ENCODE measurements at regions not wholly inside any gene's neighbourhood (a gene's known extent, or its start where the extent isn't known, plus 50 kb on each side); places are given as distances from the start of the nearest gene placed in this dataset.

DNA sequence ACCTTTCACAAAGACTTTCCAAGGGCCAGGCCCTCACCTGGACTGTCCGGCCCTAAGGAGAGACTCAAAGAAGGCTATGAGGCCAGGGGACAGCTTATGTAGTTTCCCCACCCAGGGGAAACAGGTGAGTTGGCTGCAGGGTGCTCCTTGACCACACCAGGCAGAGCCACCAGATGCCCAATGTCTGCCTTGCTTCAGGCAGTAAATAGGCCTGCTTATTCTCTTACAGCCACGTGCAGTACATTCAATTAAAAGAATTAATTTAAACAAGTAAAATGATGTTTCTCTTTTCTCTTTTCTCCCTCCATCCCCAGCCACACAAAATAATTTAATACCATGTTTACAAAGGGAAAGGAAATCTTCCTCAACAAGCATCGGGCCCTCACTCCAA, 66.6 kb upstream of the ABLIM1 start:
- Histone ChIP-seq H3K9me3 (ENCODE audit: control insufficient read depth, low read length) (no peaks in the 10 kb centered on the region), H3K27me3 (ENCODE audit: control insufficient read depth in 1 of 2, insufficient read depth in 2 of 2, low read length in 1 of 2) (no peaks in the 10 kb centered on the region), H3K4me3 (ENCODE audit: low read length in 2 of 2) (no peak overlapping the region), H3K4me1 (ENCODE audit: control insufficient read depth in 1 of 2, insufficient read depth in 2 of 2, low read length in 2 of 2) (peaks cover 0 to 7% of the 10 kb centered on the region in 2 donors), H3K36me3 (ENCODE audit: control insufficient read depth in 1 of 2, insufficient read depth in 2 of 2, low read length in 1 of 2) (no peaks in the 10 kb centered on the region), H3K27ac (ENCODE audit: low read depth in 1 of 2, low read length in 2 of 2) (no peak overlapping the region)
- DNase-seq, result no peak
- 93% methylated on average over 3 of the region's 3 CpGs for WGBS, 2 donors
- ATAC-seq (ENCODE audit: low FRiP score), result no peak
- intact Hi-C loops (cut with DNase I), result no loop called here

DNA sequence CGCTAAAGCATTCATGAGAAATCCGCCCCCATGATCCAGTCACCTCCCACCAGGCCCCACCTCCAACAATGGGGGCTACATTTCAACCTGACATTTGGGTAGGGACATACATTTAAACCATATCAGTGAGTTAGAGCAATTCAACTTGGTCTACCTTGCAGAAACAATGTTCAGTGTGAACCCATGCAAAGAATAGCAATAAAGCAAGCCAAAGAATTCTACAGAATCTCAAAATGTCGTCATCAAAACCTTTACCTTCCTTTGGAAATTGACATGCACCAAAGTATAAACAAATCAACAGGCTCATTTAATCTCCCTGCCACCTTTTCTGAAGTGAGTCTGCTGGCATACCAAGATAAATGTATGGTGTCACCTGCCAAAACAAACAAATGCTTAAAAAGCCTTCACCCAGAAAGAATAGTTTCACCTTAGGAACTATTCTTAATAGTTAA, 68.8 kb upstream of the ABLIM1 start:
- ATAC-seq (ENCODE audit: low FRiP score), result no peak
- Histone ChIP-seq H3K27ac (ENCODE audit: low read depth in 1 of 2, low read length in 2 of 2) (no peak overlapping the region), H3K4me1 (ENCODE audit: control insufficient read depth in 1 of 2, insufficient read depth in 2 of 2, low read length in 2 of 2) (no peaks in the 10 kb centered on the region), H3K27me3 (ENCODE audit: control insufficient read depth in 1 of 2, insufficient read depth in 2 of 2, low read length in 1 of 2) (no peaks in the 10 kb centered on the region), H3K4me3 (ENCODE audit: low read length in 2 of 2) (no peak overlapping the region), H3K9me3 (ENCODE audit: control insufficient read depth, low read length) (no peaks in the 10 kb centered on the region), H3K36me3 (ENCODE audit: control insufficient read depth in 1 of 2, insufficient read depth in 2 of 2, low read length in 1 of 2) (no peaks in the 10 kb centered on the region)
- WGBS, 2 donors, result 80 to 82% methylated on average over 3 of the region's 3 CpGs
- intact Hi-C loops (cut with DNase I), result no loop called here
- DNase-seq, result no peak

DNA sequence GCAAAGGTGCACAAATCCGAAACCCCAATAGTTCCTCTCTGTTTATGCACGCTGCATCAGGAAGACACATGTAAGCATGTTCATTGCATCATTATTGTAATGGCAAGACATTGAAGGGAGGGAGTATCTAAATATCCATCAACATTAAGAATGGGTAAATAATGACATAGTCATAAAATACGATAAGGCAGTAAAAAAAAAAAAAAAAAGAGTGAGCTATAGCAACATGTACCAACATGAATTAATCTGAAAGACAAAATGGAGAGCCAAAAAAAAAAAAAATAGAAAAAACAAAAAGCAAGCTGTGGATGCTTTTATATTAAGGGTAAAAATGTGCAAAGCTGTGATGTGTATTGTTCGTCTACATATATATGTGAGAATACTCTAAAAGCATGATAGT, 70.2 kb upstream of the ABLIM1 start:
- intact Hi-C loops (cut with DNase I), result no loop called here
- H3K4me1 ChIP-seq (ENCODE audit: control insufficient read depth in 1 of 2, insufficient read depth in 2 of 2, low read length in 2 of 2), result no peaks in the 10 kb centered on the region
- no peaks in the 10 kb centered on the region for H3K27me3 ChIP-seq (ENCODE audit: control insufficient read depth in 1 of 2, insufficient read depth in 2 of 2, low read length in 1 of 2)
- no peaks in the 10 kb centered on the region for H3K9me3 ChIP-seq (ENCODE audit: control insufficient read depth, low read length)
- 96% methylated on average over 4 of the region's 4 CpGs for WGBS, 2 donors
- DNase-seq, result no peak
- H3K4me3 ChIP-seq (ENCODE audit: low read length in 2 of 2), result no peak overlapping the region
- no peaks in the 10 kb centered on the region for H3K36me3 ChIP-seq (ENCODE audit: control insufficient read depth in 1 of 2, insufficient read depth in 2 of 2, low read length in 1 of 2)
- H3K27ac ChIP-seq (ENCODE audit: low read depth in 1 of 2, low read length in 2 of 2), result no peak overlapping the region
- no peak for ATAC-seq (ENCODE audit: low FRiP score)

DNA sequence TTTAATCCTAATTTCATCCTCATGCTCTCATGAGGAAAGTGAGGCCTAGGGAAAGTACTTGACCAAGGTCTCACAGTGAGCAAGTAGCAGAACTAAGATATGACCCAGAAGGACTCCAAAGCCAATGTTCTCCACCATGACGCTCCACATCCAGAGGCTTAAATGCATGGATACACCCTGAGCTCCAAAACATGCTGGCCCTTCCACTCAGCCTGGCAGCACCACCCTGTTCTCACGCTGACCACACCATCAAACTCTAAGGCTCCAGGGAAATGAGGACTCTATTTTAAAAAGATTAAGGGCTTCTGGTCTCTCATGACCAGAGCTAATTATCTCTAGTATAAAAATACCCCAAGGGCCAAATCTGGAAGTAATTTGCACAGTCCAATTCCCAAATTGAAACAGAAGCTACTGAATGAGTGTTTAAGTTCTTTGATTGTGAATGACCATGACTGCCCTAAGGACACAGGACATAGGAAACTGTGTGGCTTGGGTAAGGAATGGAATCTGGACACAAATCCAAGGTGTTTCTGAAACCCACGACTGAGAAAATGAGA, 71.1 kb upstream of the ABLIM1 start:
- intact Hi-C loops (cut with DNase I), result no loop called here
- no peak for ATAC-seq (ENCODE audit: low FRiP score)
- WGBS, 2 donors, result 81 to 82% methylated on average over 3 of the region's 3 CpGs

DNA sequence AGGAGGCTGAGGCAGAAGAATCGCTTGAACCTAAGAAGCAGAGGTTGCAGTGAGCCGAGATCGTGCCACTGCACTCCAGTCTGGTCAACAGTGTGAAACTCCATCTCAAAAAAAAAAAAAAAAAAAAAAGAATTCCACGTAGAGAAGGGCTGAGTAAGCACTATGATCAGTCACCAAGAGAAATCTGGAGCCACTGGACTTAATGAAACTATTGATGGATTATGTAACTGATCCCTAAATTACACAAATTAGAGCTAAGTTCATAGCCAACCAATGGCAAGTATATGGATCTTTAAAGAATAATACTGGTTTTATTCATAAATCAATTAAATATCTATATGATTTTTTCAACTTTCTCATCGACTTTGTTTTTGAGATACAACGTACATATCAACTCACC, 72.2 kb upstream of the ABLIM1 start:
- Histone ChIP-seq H3K27me3 (ENCODE audit: control insufficient read depth in 1 of 2, insufficient read depth in 2 of 2, low read length in 1 of 2) (no peaks in the 10 kb centered on the region), H3K9me3 (ENCODE audit: control insufficient read depth, low read length) (no peaks in the 10 kb centered on the region), H3K27ac (ENCODE audit: low read depth in 1 of 2, low read length in 2 of 2) (no peak overlapping the region), H3K36me3 (ENCODE audit: control insufficient read depth in 1 of 2, insufficient read depth in 2 of 2, low read length in 1 of 2) (no peaks in the 10 kb centered on the region), H3K4me1 (ENCODE audit: control insufficient read depth in 1 of 2, insufficient read depth in 2 of 2, low read length in 2 of 2) (no peaks in the 10 kb centered on the region), H3K4me3 (ENCODE audit: low read length in 2 of 2) (no peak overlapping the region)
- intact Hi-C loops (cut with DNase I), result no loop called here
- ATAC-seq (ENCODE audit: low FRiP score), result no peak
- 97 to 98% methylated on average over 6 of the region's 6 CpGs for WGBS, 2 donors
- DNase-seq, result no peak

More for the DNA sequence above, 71.1 kb upstream of the ABLIM1 start:
- H3K36me3 ChIP-seq (ENCODE audit: control insufficient read depth in 1 of 2, insufficient read depth in 2 of 2, low read length in 1 of 2), result no peaks in the 10 kb centered on the region
- no peaks in the 10 kb centered on the region for H3K27me3 ChIP-seq (ENCODE audit: control insufficient read depth in 1 of 2, insufficient read depth in 2 of 2, low read length in 1 of 2)
- no peak for DNase-seq
- H3K27ac ChIP-seq (ENCODE audit: low read depth in 1 of 2, low read length in 2 of 2), result no peak overlapping the region
- no peaks in the 10 kb centered on the region for H3K9me3 ChIP-seq (ENCODE audit: control insufficient read depth, low read length)
- H3K4me1 ChIP-seq (ENCODE audit: control insufficient read depth in 1 of 2, insufficient read depth in 2 of 2, low read length in 2 of 2), result no peaks in the 10 kb centered on the region
- no peak overlapping the region for H3K4me3 ChIP-seq (ENCODE audit: low read length in 2 of 2)

DNA sequence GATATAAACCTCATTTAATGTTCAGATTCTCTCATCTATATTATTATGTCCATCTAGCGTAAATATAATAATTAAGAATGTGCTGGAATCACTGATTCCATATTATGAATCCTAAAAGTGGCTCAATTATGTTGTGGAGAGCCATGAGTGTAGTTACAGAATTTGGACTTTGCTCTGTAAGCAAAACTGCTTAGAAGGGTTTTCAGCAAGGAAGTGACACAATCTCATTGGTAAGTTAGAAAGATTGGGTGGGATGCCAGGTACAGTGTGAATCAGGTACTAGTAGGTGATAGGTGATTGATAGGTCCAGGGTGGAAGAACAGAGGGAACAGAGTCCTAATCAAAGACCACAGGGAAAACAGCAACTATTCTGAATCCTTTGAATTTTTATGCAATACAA, 74.9 kb upstream of the ABLIM1 start:
- intact Hi-C loops (cut with DNase I), result no loop called here
- no peak for ATAC-seq (ENCODE audit: low FRiP score)
- Histone ChIP-seq H3K4me1 (ENCODE audit: control insufficient read depth in 1 of 2, insufficient read depth in 2 of 2, low read length in 2 of 2) (no peaks in the 10 kb centered on the region), H3K36me3 (ENCODE audit: control insufficient read depth in 1 of 2, insufficient read depth in 2 of 2, low read length in 1 of 2) (no peaks in the 10 kb centered on the region), H3K27me3 (ENCODE audit: control insufficient read depth in 1 of 2, insufficient read depth in 2 of 2, low read length in 1 of 2) (no peaks in the 10 kb centered on the region), H3K27ac (ENCODE audit: low read depth in 1 of 2, low read length in 2 of 2) (no peak overlapping the region), H3K9me3 (ENCODE audit: control insufficient read depth, low read length) (no peaks in the 10 kb centered on the region), H3K4me3 (ENCODE audit: low read length in 2 of 2) (no peak overlapping the region)
- WGBS, 2 donors, result 95% methylated on average over 1 of the region's 1 CpG
- DNase-seq, result no peak

DNA sequence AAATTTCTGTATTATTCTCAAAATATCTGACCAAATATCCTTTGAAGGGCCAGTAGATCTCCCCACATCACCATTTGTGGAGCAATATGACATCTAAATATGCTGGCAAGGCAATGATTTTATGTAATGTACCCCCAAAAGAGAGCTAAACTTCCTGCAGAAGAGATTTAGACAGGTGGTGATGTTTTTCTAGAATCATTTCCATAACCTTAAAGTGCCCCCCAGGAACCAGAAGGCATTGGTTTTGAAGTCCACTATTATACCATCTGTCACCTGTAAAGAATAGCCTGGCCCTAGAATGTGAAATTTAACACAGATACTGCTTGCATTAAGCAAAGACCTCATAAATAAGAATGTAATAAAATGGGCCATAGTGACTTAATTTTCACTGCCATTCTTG, 77.9 kb upstream of the ABLIM1 start:
- H3K27me3 ChIP-seq (ENCODE audit: control insufficient read depth in 1 of 2, insufficient read depth in 2 of 2, low read length in 1 of 2), result no peaks in the 10 kb centered on the region
- no peaks in the 10 kb centered on the region for H3K4me1 ChIP-seq (ENCODE audit: control insufficient read depth in 1 of 2, insufficient read depth in 2 of 2, low read length in 2 of 2)
- DNase-seq (no peak), ATAC-seq (ENCODE audit: low FRiP score) (no peak)
- intact Hi-C loops (cut with DNase I), result no loop called here
- H3K4me3 ChIP-seq (ENCODE audit: low read length in 2 of 2), result no peak overlapping the region
- H3K9me3 ChIP-seq (ENCODE audit: control insufficient read depth, low read length), result no peaks in the 10 kb centered on the region
- no peaks in the 10 kb centered on the region for H3K36me3 ChIP-seq (ENCODE audit: control insufficient read depth in 1 of 2, insufficient read depth in 2 of 2, low read length in 1 of 2)
- no peak overlapping the region for H3K27ac ChIP-seq (ENCODE audit: low read depth in 1 of 2, low read length in 2 of 2)

DNA sequence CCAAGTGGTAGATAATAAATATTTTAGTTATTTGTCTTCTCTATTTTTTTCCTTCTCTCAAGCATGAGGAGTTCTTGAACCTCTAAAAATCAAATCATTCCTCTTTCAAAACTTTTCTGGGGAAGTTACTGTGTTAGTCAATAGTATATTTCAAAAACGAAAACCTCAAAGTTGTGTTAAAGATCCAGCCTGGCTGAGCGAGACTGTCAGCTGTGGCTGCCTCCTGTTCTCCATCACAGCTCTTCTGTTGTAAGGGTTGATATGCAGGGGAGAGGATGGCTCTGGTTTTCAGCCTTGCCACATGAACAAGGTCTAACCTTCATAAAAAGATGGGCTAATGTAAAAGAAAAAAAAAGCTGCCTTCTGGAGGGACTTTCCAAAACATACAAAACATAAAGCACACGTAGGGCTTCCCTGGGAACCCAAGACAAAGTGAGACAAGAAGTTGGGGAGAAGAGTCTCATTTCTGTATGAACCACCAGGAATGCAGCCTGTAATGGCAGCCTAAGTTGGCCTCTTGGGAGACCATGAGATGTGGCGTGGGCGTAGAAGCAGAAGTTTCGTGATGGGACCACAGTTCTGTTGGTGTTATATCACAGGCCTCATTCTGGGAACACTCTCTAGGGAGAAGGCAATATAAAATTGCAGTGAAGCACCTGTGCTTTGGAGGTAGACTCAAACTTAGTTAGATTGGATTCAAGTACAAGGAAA, 77.9 kb upstream of the FHIP2A start:
- H3K9me3 ChIP-seq (ENCODE audit: control insufficient read depth, low read length), result no peaks in the 10 kb centered on the region
- H3K4me1 ChIP-seq (ENCODE audit: control insufficient read depth in 1 of 2, insufficient read depth in 2 of 2, low read length in 2 of 2), result no peaks in the 10 kb centered on the region
- H3K4me3 ChIP-seq (ENCODE audit: low read length in 2 of 2), result no peak overlapping the region
- intact Hi-C loops (cut with DNase I), result no loop called here
- 88 to 89% methylated on average over 6 of the region's 6 CpGs for WGBS, 2 donors
- H3K27me3 ChIP-seq (ENCODE audit: control insufficient read depth in 1 of 2, insufficient read depth in 2 of 2, low read length in 1 of 2), result no peaks in the 10 kb centered on the region
- H3K27ac ChIP-seq (ENCODE audit: low read depth in 1 of 2, low read length in 2 of 2), result no peak overlapping the region
- no peaks in the 10 kb centered on the region for H3K36me3 ChIP-seq (ENCODE audit: control insufficient read depth in 1 of 2, insufficient read depth in 2 of 2, low read length in 1 of 2)
- ATAC-seq (ENCODE audit: low FRiP score), result no peak
- no peak for DNase-seq

DNA sequence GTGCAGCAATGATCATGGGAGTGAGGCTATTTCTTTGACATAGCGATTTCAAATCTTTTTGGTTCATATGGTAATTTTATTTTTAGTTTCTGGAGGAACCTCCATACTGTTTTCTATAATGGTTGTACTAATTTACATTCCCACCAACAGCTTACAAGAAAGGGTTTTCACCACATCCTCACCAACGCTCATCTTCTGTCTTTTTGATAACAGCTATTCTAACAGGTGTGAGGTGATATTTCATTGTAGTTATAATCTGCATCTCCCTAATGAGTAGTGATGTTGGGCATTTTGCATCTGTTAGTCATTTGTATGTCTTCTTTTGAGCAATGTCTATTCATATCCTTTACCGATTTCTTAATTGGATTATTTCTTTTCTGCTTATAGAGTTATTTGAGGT, 75.0 kb upstream of the FHIP2A start:
- no peak overlapping the region for H3K4me3 ChIP-seq (ENCODE audit: low read length in 2 of 2)
- H3K9me3 ChIP-seq (ENCODE audit: control insufficient read depth, low read length), result no peaks in the 10 kb centered on the region
- ATAC-seq (ENCODE audit: low FRiP score) (no peak), DNase-seq (no peak)
- intact Hi-C loops (cut with DNase I), result no loop called here
- no peak overlapping the region for H3K27ac ChIP-seq (ENCODE audit: low read depth in 1 of 2, low read length in 2 of 2)
- no peaks in the 10 kb centered on the region for H3K27me3 ChIP-seq (ENCODE audit: control insufficient read depth in 1 of 2, insufficient read depth in 2 of 2, low read length in 1 of 2)
- 87 to 98% methylated on average over 3 of the region's 3 CpGs for WGBS, 2 donors
- no peaks in the 10 kb centered on the region for H3K36me3 ChIP-seq (ENCODE audit: control insufficient read depth in 1 of 2, insufficient read depth in 2 of 2, low read length in 1 of 2)
- no peaks in the 10 kb centered on the region for H3K4me1 ChIP-seq (ENCODE audit: control insufficient read depth in 1 of 2, insufficient read depth in 2 of 2, low read length in 2 of 2)
